SK-N-SH (cell line): ENCODE measurements at regions not wholly inside any gene's neighbourhood (a gene's known extent, or its start where the extent isn't known, plus 50 kb on each side); places are given as distances from the start of the nearest gene placed in this dataset.

Experiments used
- CTCF ChIA-PET: fragments of 300-600, 350-600 bp; formaldehyde crosslinking; extraction: SDS; loops from one replicate; lab custom pipeline; 2021; lab: Yijun Ruan, JAX
- POLR2A ChIA-PET: fragments of 350-600 bp; sonication (Branson Sonifier 250); formaldehyde crosslinking; extraction: SDS; loops from one replicate; lab custom pipeline; 2020; ENCODE audit warnings: antibody characterized with exemption, inconsistent platforms; lab: Yijun Ruan, JAX
- DNase-seq: peaks from one replicate; pipeline ENCODE4 v3.0.0; 2012
- H2AFZ ChIP-seq: fragments of 200-600 bp; sonication (generic); 2 replicates; pipeline ENCODE4 v1.8.1; 2016; ENCODE audit warnings: antibody characterized with exemption, mild to moderate bottlenecking, low read depth
- H3F3A ChIP-seq: fragments of 200-600 bp; sonication (generic); replicated peaks from 2 replicates; pipeline ENCODE3; 2016; ENCODE audit warnings: antibody characterized with exemption, mild to moderate bottlenecking; ENCODE audit not compliant: insufficient read depth
- H3K27ac ChIP-seq, 2 experiments: fragments of 200-500 bp in 1 of 2; fragments of 200-600 bp in 1 of 2; sonication (Bioruptor generic) in 1 of 2; sonication (generic), shearing (Covaris generic) in 1 of 2; 2 replicates each; pipeline versions ENCODE4 v1.5.1 to v1.6.1; 2014 to 2016; ENCODE audit warnings: low read depth in 2 of 2, inconsistent platforms in 1 of 2, low read length in 1 of 2, mild to moderate bottlenecking in 1 of 2, mixed read lengths in 1 of 2
- H3K27me3 ChIP-seq: fragments of 200-600 bp; sonication (generic), shearing (Covaris generic); 2 replicates; pipeline ENCODE4 v1.6.1; 2016; ENCODE audit warnings: mixed run types; ENCODE audit not compliant: insufficient read depth
- H3K36me3 ChIP-seq, 2 experiments: fragments of 200-500 bp in 1 of 2; fragments of 200-600 bp in 1 of 2; sonication (Bioruptor generic) in 1 of 2; sonication (generic) in 1 of 2; replicated peaks in 1 of 2; 2 replicates each; pipeline versions ENCODE3 to v1.5.1; 2014 to 2016; ENCODE audit warnings: low read length in 1 of 2, mild to moderate bottlenecking in 1 of 2; ENCODE audit not compliant: insufficient read depth in 2 of 2, control insufficient read depth in 1 of 2
- H3K4me1 ChIP-seq, 2 experiments: fragments of 200-500 bp in 1 of 2; fragments of 200-600 bp in 1 of 2; sonication (Bioruptor generic) in 1 of 2; sonication (generic), shearing (Covaris generic) in 1 of 2; 2 replicates each; pipeline versions ENCODE4 v1.5.1 to v1.6.1; 2014 to 2016; ENCODE audit warnings: low read depth in 1 of 2, low read length in 1 of 2, mixed run types in 1 of 2; ENCODE audit not compliant: insufficient read depth in 2 of 2, control insufficient read depth in 1 of 2
- H3K4me2 ChIP-seq: fragments of 200-600 bp; sonication (generic), shearing (Covaris generic); 2 replicates; pipeline ENCODE4 v1.6.1; 2017; ENCODE audit warnings: mixed run types
- H3K4me3 ChIP-seq, 2 experiments: fragments of 200-500 bp in 1 of 2; fragments of 200-600 bp in 1 of 2; sonication (Bioruptor generic) in 1 of 2; sonication (generic), shearing (Covaris generic) in 1 of 2; 2 replicates each; pipeline versions ENCODE4 v1.5.1 to v1.8.1; 2014 to 2016; ENCODE audit warnings: low read depth in 2 of 2, inconsistent platforms in 1 of 2, low read length in 1 of 2, mild to moderate bottlenecking in 1 of 2, mixed read lengths in 1 of 2, moderate library complexity in 1 of 2
- H3K79me2 ChIP-seq: fragments of 200-600 bp; sonication (generic); 2 replicates; pipeline ENCODE4 v1.8.1; 2017; ENCODE audit warnings: mild to moderate bottlenecking; ENCODE audit not compliant: insufficient read depth
- H3K9ac ChIP-seq: fragments of 200-600 bp; sonication (generic); 2 replicates; pipeline ENCODE4 v1.6.1; 2017; ENCODE audit warnings: mixed run types
- H3K9me2 ChIP-seq: fragments of 200-600 bp; sonication (generic); 2 replicates; pipeline ENCODE4 v1.6.1; 2017; ENCODE audit warnings: mixed run types
- H3K9me3 ChIP-seq: fragments of 200-600 bp; sonication (generic); 2 replicates; pipeline ENCODE4 v1.6.1; 2017; ENCODE audit warnings: mixed run types, mild to moderate bottlenecking, moderate library complexity
- H4K20me1 ChIP-seq: fragments of 200-600 bp; sonication (generic); 2 replicates; pipeline ENCODE4 v1.6.1; 2017; ENCODE audit warnings: mild to moderate bottlenecking, mixed run types; ENCODE audit not compliant: insufficient read depth
- CHD2 ChIP-seq: fragments of 150-350 bp; IDR thresholded peaks from 2 replicates; pipeline ENCODE4 v1.6.1; 2018; ENCODE audit warnings: low read length; ENCODE audit not compliant: partially characterized antibody
- ELF1 ChIP-seq: IDR thresholded peaks from 2 replicates; pipeline ENCODE4 v1.4.0; 2012
- EP300 ChIP-seq, 2 experiments: IDR thresholded peaks; 2 replicates each; pipeline versions ENCODE4 v1.4.0 to v1.6.1; 2012; ENCODE audit warnings: borderline replicate concordance in 1 of 2, low read depth in 1 of 2, low read length in 1 of 2
- EZH2phosphoT487 ChIP-seq: fragments of 200-600 bp; sonication (generic); IDR thresholded peaks from 2 replicates; pipeline ENCODE4 v1.6.1; 2017; ENCODE audit warnings: low read depth, mixed run types, mild to moderate bottlenecking, antibody characterized with exemption, moderate library complexity, borderline replicate concordance
- FOXJ3 ChIP-seq: sonication (generic); formaldehyde crosslinking; IDR thresholded peaks from 2 replicates; pipeline ENCODE4 v1.5.1; 2020; ENCODE audit warnings: mild to moderate bottlenecking, missing genetic modification reagents
- FOXM1 ChIP-seq: IDR thresholded peaks from 2 replicates; pipeline ENCODE4 v1.4.0; 2012; ENCODE audit warnings: low read depth, mild to moderate bottlenecking
- JUND ChIP-seq: IDR thresholded peaks from 2 replicates; pipeline ENCODE4 v1.4.0; 2012
- NFIC ChIP-seq: IDR thresholded peaks from 2 replicates; pipeline ENCODE4 v1.4.0; 2012; ENCODE audit warnings: borderline replicate concordance
- POLR2AphosphoS5 ChIP-seq: IDR thresholded peaks from 2 replicates; pipeline ENCODE4 v1.6.1; 2012; ENCODE audit warnings: low read depth, low read length
- RAD21 ChIP-seq: IDR thresholded peaks from 2 replicates; pipeline ENCODE4 v1.6.1; 2012; ENCODE audit warnings: mild to moderate bottlenecking, low read length
- RCOR1 ChIP-seq: fragments of 150-350 bp; IDR thresholded peaks from 2 replicates; pipeline ENCODE4 v1.6.1; 2017; ENCODE audit warnings: antibody characterized with exemption, low read length
- YY1 ChIP-seq: IDR thresholded peaks from 2 replicates; pipeline ENCODE4 v1.4.0; 2012; ENCODE audit warnings: low read depth, mild to moderate bottlenecking
- WGBS: methylation state at CpG from one replicate; pipeline ENCODE4 v1.1.6; 2017; ENCODE audit warnings: low lambda C conversion rate; 5-methylcytosine and 5-hydroxymethylcytosine counted together
- TF ChIP-seq, protein P1 (sequence below): IDR thresholded peaks from 2 replicates; pipeline ENCODE4 v1.4.0; 2012; ENCODE audit warnings: low read depth
- TF ChIP-seq, protein P2 (sequence below): IDR thresholded peaks from 2 replicates; pipeline ENCODE4 v1.4.0; 2012; ENCODE audit warnings: low read depth, borderline replicate concordance
- TF ChIP-seq, protein P3 (sequence below): IDR thresholded peaks from 2 replicates; pipeline ENCODE4 v1.6.1; 2012; ENCODE audit warnings: mild to moderate bottlenecking, low read depth, low read length, moderate library complexity

DNA sequence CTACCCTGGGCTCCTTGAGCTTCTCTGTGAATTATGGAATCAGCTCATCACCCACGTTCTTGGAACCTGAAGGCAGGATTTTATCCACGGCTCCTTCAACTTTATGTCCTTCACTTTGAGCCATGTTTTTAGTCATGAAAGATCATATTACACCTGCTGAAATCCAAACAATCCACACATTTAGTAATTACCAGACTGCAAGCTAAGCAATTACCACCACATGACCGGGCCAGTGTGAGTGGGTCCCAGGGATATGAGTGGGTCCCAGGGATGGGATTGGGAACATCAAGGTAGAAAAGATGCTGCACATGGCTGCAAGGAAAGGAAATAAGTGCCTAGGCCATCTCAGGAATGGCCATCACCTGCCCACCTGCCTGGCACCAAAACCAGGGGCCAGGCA lies 140.3 kb upstream of the IQSEC1 start:
- H3F3A ChIP-seq: no peaks in the 10 kb centered on the region
- no peaks in the 10 kb centered on the region for H3K9me3 ChIP-seq
- H3K9me2 ChIP-seq: no peaks in the 10 kb centered on the region
- 80% methylated on average over 3 of the region's 3 CpGs for WGBS
- DNase-seq: no peak
- no peak overlapping the region for H3K9ac ChIP-seq
- TF ChIP-seq POLR2AphosphoS5 (no peak), EZH2phosphoT487 (no peak), FOXM1 (no peak), EP300 (IDR thresholded peaks at IDR 0.05; ENCODE audit: borderline replicate concordance in 1 of 2, low read depth in 1 of 2, low read length in 1 of 2) (no peak), RCOR1 (no peak), ELF1 (no peak), JUND (no peak), YY1 (no peak), RAD21 (no peak), FOXJ3 (no peak), NFIC (no peak), CHD2 (no peak)
- TF ChIP-seq, protein P1, sequence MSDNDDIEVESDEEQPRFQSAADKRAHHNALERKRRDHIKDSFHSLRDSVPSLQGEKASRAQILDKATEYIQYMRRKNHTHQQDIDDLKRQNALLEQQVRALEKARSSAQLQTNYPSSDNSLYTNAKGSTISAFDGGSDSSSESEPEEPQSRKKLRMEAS: no peak
- TF ChIP-seq, protein P2, sequence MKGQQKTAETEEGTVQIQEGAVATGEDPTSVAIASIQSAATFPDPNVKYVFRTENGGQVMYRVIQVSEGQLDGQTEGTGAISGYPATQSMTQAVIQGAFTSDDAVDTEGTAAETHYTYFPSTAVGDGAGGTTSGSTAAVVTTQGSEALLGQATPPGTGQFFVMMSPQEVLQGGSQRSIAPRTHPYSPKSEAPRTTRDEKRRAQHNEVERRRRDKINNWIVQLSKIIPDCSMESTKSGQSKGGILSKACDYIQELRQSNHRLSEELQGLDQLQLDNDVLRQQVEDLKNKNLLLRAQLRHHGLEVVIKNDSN: no peak
- TF ChIP-seq, protein P3, sequence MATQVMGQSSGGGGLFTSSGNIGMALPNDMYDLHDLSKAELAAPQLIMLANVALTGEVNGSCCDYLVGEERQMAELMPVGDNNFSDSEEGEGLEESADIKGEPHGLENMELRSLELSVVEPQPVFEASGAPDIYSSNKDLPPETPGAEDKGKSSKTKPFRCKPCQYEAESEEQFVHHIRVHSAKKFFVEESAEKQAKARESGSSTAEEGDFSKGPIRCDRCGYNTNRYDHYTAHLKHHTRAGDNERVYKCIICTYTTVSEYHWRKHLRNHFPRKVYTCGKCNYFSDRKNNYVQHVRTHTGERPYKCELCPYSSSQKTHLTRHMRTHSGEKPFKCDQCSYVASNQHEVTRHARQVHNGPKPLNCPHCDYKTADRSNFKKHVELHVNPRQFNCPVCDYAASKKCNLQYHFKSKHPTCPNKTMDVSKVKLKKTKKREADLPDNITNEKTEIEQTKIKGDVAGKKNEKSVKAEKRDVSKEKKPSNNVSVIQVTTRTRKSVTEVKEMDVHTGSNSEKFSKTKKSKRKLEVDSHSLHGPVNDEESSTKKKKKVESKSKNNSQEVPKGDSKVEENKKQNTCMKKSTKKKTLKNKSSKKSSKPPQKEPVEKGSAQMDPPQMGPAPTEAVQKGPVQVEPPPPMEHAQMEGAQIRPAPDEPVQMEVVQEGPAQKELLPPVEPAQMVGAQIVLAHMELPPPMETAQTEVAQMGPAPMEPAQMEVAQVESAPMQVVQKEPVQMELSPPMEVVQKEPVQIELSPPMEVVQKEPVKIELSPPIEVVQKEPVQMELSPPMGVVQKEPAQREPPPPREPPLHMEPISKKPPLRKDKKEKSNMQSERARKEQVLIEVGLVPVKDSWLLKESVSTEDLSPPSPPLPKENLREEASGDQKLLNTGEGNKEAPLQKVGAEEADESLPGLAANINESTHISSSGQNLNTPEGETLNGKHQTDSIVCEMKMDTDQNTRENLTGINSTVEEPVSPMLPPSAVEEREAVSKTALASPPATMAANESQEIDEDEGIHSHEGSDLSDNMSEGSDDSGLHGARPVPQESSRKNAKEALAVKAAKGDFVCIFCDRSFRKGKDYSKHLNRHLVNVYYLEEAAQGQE: no peak
- no peak overlapping the region for H3K27ac ChIP-seq
- H4K20me1 ChIP-seq: no peaks in the 10 kb centered on the region
- H3K79me2 ChIP-seq: no peaks in the 10 kb centered on the region
- peaks cover 5 to 8% of the 10 kb centered on the region in 2 experiments; a peak in 1 of 4 replicates for H3K4me1 ChIP-seq
- H3K36me3 ChIP-seq: no peaks in the 10 kb centered on the region
- no peak overlapping the region for H3K4me2 ChIP-seq
- no peaks in the 10 kb centered on the region for H3K27me3 ChIP-seq
- CTCF ChIA-PET: no interaction called here
- no peak overlapping the region for H3K4me3 ChIP-seq
- H2AFZ ChIP-seq: no peak overlapping the region
- POLR2A ChIA-PET: no interaction called here
